ENCODE measurements at regions not wholly inside any gene's neighbourhood (a gene's known extent, or its start where the extent isn't known, plus 50 kb on each side); places are given as distances from the start of the nearest gene placed in this dataset.
"Not testable (repeated sequence)": the region's sequence is repeated elsewhere in the genome, so short reads cannot be mapped to it uniquely, and the experiment has no call there.

- H3K36me3 ChIP-seq (ENCODE audit: insufficient read depth, low read length, poor library complexity, severe bottlenecking), result no peaks in the 10 kb centered on the region
- no peaks in the 10 kb centered on the region for H3K4me1 ChIP-seq (ENCODE audit: insufficient read depth, low read length, poor library complexity, severe bottlenecking)
- POLR2A ChIA-PET (ENCODE audit: low non-redundant PET), result no interaction called here
- H3K4me3 ChIP-seq (ENCODE audit: low read depth, low read length, poor library complexity, severe bottlenecking), result no peak overlapping the region
- H3K27ac ChIP-seq (ENCODE audit: low read depth, low read length, poor library complexity, severe bottlenecking), result no peak overlapping the region
- BruUV-seq (replicated peaks), result no TSS peak
- CTCF ChIA-PET, result no interaction called here
- no peaks in the 10 kb centered on the region for H3K27me3 ChIP-seq (replicated peaks; ENCODE audit: insufficient read depth, low read depth, low read length, poor library complexity)
- TF ChIP-seq CTCF (conservative IDR thresholded peaks at IDR 0.05; ENCODE audit: low read depth, low read length) (no peak), EZH2 (IDR thresholded peaks at IDR 0.05; ENCODE audit: borderline replicate concordance, low read depth, low read length, poor library complexity, severe bottlenecking) (no peak)
- no peaks in the 10 kb centered on the region for H3K9me3 ChIP-seq (ENCODE audit: low read depth, low read length, poor library complexity, severe bottlenecking)
- no peak for DNase-seq (ENCODE audit: low spot score)
- intact Hi-C loops (cut with micrococcal nuclease; ENCODE audit: unreplicated experiment), result no loop called here
These were observed 153.7 kb upstream of the GK2 start for GRCh38 chr4:79561751-79562150.

GRCh38 chr4:79559398-79559797, 151.4 kb upstream of the GK2 start:
- H3K36me3 ChIP-seq (ENCODE audit: insufficient read depth, low read length, poor library complexity, severe bottlenecking); H3K4me3 ChIP-seq (ENCODE audit: low read depth, low read length, poor library complexity, severe bottlenecking); DNase-seq (ENCODE audit: low spot score); CTCF ChIA-PET; H3K27ac ChIP-seq (ENCODE audit: low read depth, low read length, poor library complexity, severe bottlenecking); H3K4me1 ChIP-seq (ENCODE audit: insufficient read depth, low read length, poor library complexity, severe bottlenecking); BruUV-seq (replicated peaks); H3K9me3 ChIP-seq (ENCODE audit: low read depth, low read length, poor library complexity, severe bottlenecking); H3K27me3 ChIP-seq (replicated peaks; ENCODE audit: insufficient read depth, low read depth, low read length, poor library complexity); POLR2A ChIA-PET (ENCODE audit: low non-redundant PET); intact Hi-C loops (cut with micrococcal nuclease; ENCODE audit: unreplicated experiment): not testable (repeated sequence)

- H3K36me3 ChIP-seq (ENCODE audit: insufficient read depth, low read length, poor library complexity, severe bottlenecking), result no peaks in the 10 kb centered on the region
- no peaks in the 10 kb centered on the region for H3K9me3 ChIP-seq (ENCODE audit: low read depth, low read length, poor library complexity, severe bottlenecking)
- TF ChIP-seq CTCF (conservative IDR thresholded peaks at IDR 0.05; ENCODE audit: low read depth, low read length), result no peak
- TF ChIP-seq EZH2 (IDR thresholded peaks at IDR 0.05; ENCODE audit: borderline replicate concordance, low read depth, low read length, poor library complexity, severe bottlenecking), result no peak
- no TSS peak for BruUV-seq (replicated peaks)
- H3K4me3 ChIP-seq (ENCODE audit: low read depth, low read length, poor library complexity, severe bottlenecking), result no peak overlapping the region
- intact Hi-C loops (cut with micrococcal nuclease; ENCODE audit: unreplicated experiment), result no loop called here
- POLR2A ChIA-PET (ENCODE audit: low non-redundant PET), result no interaction called here
- H3K27me3 ChIP-seq (replicated peaks; ENCODE audit: insufficient read depth, low read depth, low read length, poor library complexity), result no peaks in the 10 kb centered on the region
- no peak overlapping the region for H3K27ac ChIP-seq (ENCODE audit: low read depth, low read length, poor library complexity, severe bottlenecking)
- H3K4me1 ChIP-seq (ENCODE audit: insufficient read depth, low read length, poor library complexity, severe bottlenecking), result no peaks in the 10 kb centered on the region
- CTCF ChIA-PET, result no interaction called here
- DNase-seq (ENCODE audit: low spot score), result no peak
These were observed 144.3 kb upstream of the GK2 start for GRCh38 chr4:79552311-79552710.

- Histone ChIP-seq H3K9me3 (ENCODE audit: low read depth, low read length, poor library complexity, severe bottlenecking) (no peaks in the 10 kb centered on the region), H3K4me3 (ENCODE audit: low read depth, low read length, poor library complexity, severe bottlenecking) (no peak overlapping the region), H3K4me1 (ENCODE audit: insufficient read depth, low read length, poor library complexity, severe bottlenecking) (no peaks in the 10 kb centered on the region), H3K27ac (ENCODE audit: low read depth, low read length, poor library complexity, severe bottlenecking) (no peak overlapping the region), H3K27me3 (replicated peaks; ENCODE audit: insufficient read depth, low read depth, low read length, poor library complexity) (no peaks in the 10 kb centered on the region), H3K36me3 (ENCODE audit: insufficient read depth, low read length, poor library complexity, severe bottlenecking) (no peaks in the 10 kb centered on the region)
- intact Hi-C loops (cut with micrococcal nuclease; ENCODE audit: unreplicated experiment), result no loop called here
- no TSS peak for BruUV-seq (replicated peaks)
- no peak for DNase-seq (ENCODE audit: low spot score)
- CTCF ChIA-PET, result no interaction called here
- POLR2A ChIA-PET (ENCODE audit: low non-redundant PET), result no interaction called here
- TF ChIP-seq EZH2 (IDR thresholded peaks at IDR 0.05; ENCODE audit: borderline replicate concordance, low read depth, low read length, poor library complexity, severe bottlenecking), result no peak
- TF ChIP-seq CTCF (conservative IDR thresholded peaks at IDR 0.05; ENCODE audit: low read depth, low read length), result no peak
These were observed 143.5 kb upstream of the GK2 start for GRCh38 chr4:79551555-79551954.

All from A673 (cell line).